IPS DF 19.7 (cell line): ENCODE measurements at regions not wholly inside any gene's neighbourhood (a gene's known extent, or its start where the extent isn't known, plus 50 kb on each side); places are given as distances from the start of the nearest gene placed in this dataset.
"Not testable (repeated sequence)": the region's sequence is repeated elsewhere in the genome, so short reads cannot be mapped to it uniquely, and the experiment has no call there.

Experiments
- DNase-seq: peaks from one replicate; pipeline ENCODE4 v3.0.0-alpha.2; 2013; ENCODE audit warnings: low read depth, low spot score

- DNase-seq: no peak
These were observed 594.1 kb downstream of the GLUD2 start for GRCh38 chrX:121641560-121641959.

DNA sequence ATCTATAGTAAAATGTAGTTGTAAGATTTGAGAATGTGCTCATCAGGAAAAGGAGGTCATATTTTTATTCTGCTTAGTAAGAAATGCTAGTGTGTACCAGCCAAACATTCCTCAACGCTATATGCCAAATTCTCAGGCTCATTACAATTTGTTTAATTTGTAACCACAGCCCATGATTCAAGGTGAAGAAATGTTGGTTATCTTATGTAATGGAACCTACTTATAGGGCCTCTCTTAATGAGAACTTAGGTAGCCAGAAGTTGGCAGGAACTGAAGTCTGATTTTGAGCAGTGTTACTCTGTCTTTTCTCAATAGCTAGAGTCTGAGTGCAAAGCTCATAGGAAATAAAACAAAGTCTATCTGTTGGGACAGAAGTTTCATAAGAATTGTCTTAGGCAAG lies 595.0 kb downstream of the GLUD2 start:
- DNase-seq: no peak

- DNase-seq: no peak
These were observed 602.0 kb downstream of the GLUD2 start for GRCh38 chrX:121649417-121649816.

GRCh38 chrX:121655276-121655675 lies 607.9 kb downstream of the GLUD2 start:
- no peak for DNase-seq

DNA sequence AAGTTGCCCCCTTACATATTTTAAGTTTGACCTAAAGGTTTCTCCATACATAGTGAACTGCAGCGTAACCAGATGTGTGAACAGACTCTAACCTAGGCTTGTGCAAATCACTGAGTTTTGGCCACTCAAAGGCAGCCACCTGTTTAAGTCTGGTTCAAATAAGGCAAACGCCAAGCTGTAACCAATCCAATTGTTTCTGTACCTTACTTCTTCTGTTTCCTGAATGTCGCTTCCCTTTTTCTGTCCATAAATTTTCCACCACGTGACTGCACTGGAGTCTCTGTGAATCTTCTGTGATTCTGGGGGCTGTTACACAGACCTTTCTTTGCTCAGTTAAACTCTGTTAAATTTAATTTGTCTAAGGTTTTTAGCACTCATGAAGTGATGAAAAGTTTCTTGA lies 618.8 kb downstream of the GLUD2 start:
- DNase-seq: no peak

DNA sequence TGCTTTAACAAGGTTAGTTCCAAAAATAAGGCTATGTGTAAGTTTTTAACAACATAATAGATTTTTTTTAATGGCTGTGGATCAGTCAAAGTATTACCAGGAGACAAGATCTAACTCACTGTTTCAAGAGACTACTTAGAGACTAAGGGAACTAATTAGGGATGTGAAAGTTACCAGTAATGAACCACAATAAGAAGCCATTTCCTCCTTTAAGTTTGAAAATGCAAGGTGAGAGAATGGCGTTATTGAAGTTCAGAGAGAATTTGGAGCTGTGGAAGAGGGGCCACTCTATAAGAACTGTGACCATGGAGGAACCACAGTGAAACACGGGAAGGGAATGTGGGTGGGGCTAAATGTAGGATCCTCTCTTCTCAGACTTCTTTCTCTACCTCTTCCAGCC lies 624.2 kb downstream of the GLUD2 start:
- DNase-seq: no peak

DNA sequence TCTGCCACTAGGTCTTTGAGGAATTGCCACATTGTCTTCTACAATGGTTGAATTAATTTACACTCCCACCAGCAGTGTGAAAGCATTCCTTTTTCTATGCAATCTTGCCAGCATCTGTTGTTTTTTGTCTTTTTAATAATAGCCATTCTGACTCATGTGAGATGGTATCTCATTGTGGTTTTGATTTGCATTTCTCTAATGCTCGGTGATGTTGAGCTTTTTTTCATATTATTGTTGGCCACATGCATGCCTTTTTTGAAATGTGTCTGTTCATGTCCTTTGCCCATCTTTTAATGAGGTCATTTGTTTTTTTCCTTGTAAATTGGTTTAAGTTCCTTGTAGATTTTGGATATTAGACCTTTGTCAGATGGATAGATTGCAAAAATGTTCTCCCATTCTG lies 661.8 kb downstream of the GLUD2 start:
- DNase-seq: not testable (repeated sequence)

DNA sequence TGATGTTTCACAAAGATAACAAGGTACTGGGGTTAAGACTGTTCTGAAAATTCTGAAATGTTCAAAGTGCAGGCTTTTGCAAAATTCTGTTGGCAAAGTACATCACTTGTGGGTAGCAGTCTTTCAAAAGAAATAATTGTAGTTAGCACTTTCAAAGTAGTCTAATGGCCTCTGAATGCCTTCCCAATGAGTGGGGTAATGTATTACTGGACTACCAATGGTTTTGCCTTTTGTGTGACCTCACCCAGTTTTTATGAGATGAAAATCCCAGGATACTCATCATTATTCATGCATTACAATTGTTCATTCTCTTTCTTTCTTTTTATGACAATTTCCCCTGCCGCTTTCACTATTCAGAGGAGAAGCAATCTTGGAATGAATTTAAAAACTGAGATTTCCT lies 686.1 kb downstream of the GLUD2 start:
- DNase-seq: no peak

DNA sequence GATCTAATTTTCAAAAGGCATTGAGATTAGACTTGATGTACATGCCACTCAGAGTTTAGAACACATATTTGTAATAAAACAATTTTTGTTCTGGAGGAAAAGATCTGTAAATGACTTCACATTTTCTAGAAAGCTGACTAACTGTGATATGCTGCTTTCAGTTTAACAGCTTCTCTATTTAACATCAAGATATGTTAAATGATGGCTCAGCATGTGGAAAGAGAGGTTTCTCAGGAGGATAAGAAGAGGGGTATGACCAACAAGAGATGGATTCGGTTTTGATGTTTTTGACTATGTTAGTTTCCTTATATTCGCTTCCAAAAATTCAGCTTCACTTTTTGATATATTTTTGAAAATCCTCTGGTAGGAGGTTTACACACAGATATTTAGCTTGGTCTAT lies 698.7 kb downstream of the GLUD2 start:
- no peak for DNase-seq

DNA sequence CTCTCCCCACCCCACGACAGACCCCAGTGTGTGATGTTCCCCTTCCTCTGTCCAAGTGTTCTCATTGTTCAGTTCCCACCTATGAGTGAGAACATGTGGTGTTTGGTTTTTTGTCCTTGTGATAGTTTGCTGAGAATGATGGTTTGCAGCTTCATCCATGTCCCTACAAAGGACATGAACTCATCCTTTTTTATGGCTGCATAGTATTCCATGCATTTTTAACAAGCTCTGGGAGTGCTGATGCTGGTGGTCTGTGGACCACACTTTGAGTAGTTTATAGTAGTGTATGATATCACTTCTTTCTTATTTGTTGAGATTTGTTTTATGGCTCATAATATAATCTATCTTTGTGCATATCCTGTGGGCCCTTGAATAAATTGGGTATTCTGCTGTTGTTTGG lies 706.2 kb downstream of the GLUD2 start:
- not testable (repeated sequence) for DNase-seq

DNA sequence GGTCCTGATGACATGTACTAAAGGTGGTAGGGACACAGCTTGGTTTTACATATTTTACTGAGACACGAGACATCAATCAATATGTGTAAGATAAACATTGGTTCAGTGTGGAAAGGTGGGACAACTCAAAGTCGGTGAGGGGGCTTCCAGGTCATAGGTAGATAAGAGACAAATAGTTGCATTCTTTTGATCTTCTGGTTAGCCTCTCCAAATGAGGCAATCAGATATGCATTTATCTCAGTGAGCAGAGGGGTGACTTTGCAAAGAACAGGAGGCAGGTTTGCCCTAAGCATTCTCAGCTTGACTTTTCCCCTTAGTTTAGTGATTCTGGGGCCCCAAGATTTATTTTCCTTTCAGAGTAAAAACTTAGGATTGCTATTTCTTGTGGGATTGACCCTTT lies 706.9 kb downstream of the GLUD2 start:
- DNase-seq: no peak

GRCh38 chrX:121755541-121755940 lies 708.1 kb downstream of the GLUD2 start:
- no peak for DNase-seq

GRCh38 chrX:121761845-121762244 lies 714.4 kb downstream of the GLUD2 start:
- DNase-seq: no peak

GRCh38 chrX:121763671-121764070 lies 716.3 kb downstream of the GLUD2 start:
- DNase-seq: no peak

- DNase-seq: not testable (repeated sequence)
These were observed 720.8 kb downstream of the GLUD2 start for GRCh38 chrX:121768210-121768609.

GRCh38 chrX:121781991-121782390 lies 734.6 kb downstream of the GLUD2 start:
- no peak for DNase-seq

DNA sequence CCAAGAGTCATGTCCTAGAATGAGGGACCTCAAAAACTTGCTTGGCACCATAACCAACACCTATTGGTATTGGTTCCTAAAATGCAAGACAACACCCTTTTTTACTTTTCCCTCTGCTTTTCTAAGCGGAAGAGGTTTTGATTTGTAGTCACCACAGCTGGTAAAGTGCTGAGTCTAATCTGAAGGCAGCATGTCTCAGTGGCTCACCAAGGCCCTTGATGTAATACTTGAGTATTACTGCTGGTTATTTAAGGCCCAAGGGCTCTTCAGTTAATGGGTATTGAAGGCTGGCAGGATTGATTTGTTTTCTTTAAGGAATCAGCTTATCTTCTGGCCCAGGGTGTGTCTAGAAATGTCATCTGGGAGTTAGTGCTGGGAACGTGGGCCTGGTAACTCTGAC lies 735.1 kb downstream of the GLUD2 start:
- no peak for DNase-seq

DNA sequence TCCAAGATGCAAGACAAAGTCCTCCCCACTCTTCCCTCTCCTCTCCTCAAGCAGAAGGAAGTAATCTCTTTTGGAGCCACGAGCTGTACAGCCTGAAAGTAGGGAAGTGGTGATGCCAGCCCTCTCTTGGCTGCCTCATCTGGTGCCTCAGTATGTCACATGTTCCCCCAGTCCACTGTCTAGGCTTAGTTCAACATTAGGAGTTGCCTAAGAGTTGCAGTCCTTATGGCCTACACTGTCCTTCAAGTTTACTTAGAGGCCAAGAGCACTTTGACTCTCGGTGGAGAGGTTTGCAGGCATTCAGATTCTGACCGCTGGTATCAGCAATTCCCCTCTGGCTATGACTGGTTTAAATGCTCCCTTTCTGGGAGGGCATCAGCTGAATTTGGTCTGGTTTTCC lies 735.6 kb downstream of the GLUD2 start:
- no peak for DNase-seq

DNA sequence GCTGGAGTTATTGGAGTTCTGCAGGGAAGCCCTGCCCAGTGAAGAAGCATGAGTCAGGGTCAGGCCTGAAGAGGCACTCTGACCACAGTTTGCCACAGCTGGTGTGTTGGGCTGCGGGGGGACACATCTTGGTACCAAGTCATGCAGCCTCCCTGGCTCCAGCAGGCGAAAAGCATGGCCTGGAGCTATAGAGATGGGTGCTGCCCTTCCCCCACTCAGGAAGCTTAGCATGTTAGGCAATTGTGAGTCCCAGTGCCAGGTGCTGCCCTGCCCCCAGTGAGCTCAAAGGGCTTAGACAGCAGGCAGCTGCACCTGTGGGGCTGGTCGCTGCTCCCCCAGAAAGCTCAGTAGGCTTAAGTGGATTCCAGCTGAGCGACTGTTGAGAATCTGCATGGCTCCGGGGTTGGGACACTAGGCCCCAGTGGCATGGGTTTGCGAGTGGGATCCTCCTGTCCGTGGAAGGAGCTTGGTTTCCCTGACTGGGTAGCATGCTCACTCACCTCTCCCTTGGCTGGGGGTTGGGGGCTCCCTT lies 755.5 kb downstream of the GLUD2 start:
- DNase-seq: no peak

GRCh38 chrX:121823406-121823805 lies 776.0 kb downstream of the GLUD2 start:
- DNase-seq: no peak

- DNase-seq: no peak
These were observed 784.2 kb downstream of the GLUD2 start for GRCh38 chrX:121831601-121832000.

GRCh38 chrX:121832446-121832845 lies 785.0 kb downstream of the GLUD2 start:
- DNase-seq: no peak

DNA sequence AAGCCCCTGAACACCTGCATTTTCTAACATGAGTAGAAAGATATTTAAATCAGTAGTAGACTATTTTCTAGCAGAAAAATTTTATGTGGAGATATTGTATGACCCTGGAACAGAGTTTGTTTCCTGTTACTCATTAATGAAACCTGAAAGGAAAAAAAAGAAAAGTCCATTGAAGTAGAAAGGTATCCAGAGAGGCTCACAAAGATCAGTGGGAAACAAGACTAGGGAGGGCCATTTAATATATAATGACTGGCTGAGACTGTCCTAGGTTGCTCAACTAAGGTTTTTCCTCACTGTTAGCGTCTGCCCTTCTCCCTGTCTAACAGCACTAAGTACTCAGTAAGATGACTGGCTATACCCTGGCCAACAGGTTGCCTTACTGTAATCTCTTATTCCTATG lies 788.6 kb downstream of the GLUD2 start:
- no peak for DNase-seq

GRCh38 chrX:121851033-121851432 lies 803.6 kb downstream of the GLUD2 start:
- no peak for DNase-seq
